Fibroblast of lung (primary cell): ENCODE measurements at regions not wholly inside any gene's neighbourhood (a gene's known extent, or its start where the extent isn't known, plus 50 kb on each side); places are given as distances from the start of the nearest gene placed in this dataset.

Experiments used
- CTCF ChIP-seq, 2 donors: IDR thresholded peaks in 1 of 2; conservative IDR thresholded peaks in 1 of 2; 1 replicate in 1 of 2; 2 replicates in 1 of 2; pipeline ENCODE4 v1.5.1; 2011 to 2012; ENCODE audit warnings: low read length in 2 of 2, control low read depth in 1 of 2, inconsistent platforms in 1 of 2, low read depth in 1 of 2, mild to moderate bottlenecking in 1 of 2
- EZH2 ChIP-seq: IDR thresholded peaks from 2 replicates; pipeline ENCODE4 v1.5.1; 2012; ENCODE audit warnings: low read length, control low read depth, mild to moderate bottlenecking; ENCODE audit errors: missing control alignments

- TF ChIP-seq CTCF (conservative IDR thresholded peaks at IDR 0.05 in 1 of 2, IDR thresholded peaks at IDR 0.05 in 1 of 2; ENCODE audit: low read depth in 1 of 2, low read length in 2 of 2) (no peak), EZH2 (no peak)
Observed at GRCh38 chr1:229973297-229973612, 93.8 kb upstream of the GALNT2 start.
